ENCODE measurements at regions not wholly inside any gene's neighbourhood (a gene's known extent, or its start where the extent isn't known, plus 50 kb on each side); places are given as distances from the start of the nearest gene placed in this dataset.
"Not testable (repeated sequence)": the region's sequence is repeated elsewhere in the genome, so short reads cannot be mapped to it uniquely, and the experiment has no call there.

DNA sequence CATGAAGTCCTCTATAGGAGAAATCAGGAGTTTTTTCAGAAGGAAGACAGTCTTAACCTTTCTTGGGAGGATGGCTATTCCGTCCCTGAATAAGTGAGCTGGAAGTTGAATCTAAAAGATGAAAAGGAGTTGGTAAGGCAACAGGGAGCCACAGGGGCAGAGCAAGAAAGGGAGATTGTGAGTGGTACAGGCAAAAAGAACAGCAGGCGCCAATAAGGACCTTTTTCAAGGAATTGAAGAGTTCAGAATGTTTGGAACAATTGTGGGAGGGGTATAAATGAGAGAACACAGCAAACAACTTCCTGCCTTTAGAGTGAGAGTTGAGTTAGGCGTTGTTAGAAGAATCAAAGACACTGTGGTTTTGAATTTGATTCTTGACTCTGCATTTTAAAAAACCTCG, 1003.7 kb downstream of the EPHA7 start:
- no peak for DNase-seq (ENCODE audit: low spot score in 2 of 2)
- Histone ChIP-seq H3K27ac (no peak overlapping the region), H3K4me3 (no peak overlapping the region), H3K27me3 (no peaks in the 10 kb centered on the region), H3K36me3 (no peaks in the 10 kb centered on the region), H3K4me1 (no peaks in the 10 kb centered on the region), H3K9me3 (peaks cover under 1 to 14% of the 10 kb centered on the region in 2 donors)
- TF ChIP-seq POLR2A (IDR thresholded peaks at IDR 0.05) (no peak), POLR2AphosphoS5 (IDR thresholded peaks at IDR 0.05) (no peak)
- TF ChIP-seq, protein P1, sequence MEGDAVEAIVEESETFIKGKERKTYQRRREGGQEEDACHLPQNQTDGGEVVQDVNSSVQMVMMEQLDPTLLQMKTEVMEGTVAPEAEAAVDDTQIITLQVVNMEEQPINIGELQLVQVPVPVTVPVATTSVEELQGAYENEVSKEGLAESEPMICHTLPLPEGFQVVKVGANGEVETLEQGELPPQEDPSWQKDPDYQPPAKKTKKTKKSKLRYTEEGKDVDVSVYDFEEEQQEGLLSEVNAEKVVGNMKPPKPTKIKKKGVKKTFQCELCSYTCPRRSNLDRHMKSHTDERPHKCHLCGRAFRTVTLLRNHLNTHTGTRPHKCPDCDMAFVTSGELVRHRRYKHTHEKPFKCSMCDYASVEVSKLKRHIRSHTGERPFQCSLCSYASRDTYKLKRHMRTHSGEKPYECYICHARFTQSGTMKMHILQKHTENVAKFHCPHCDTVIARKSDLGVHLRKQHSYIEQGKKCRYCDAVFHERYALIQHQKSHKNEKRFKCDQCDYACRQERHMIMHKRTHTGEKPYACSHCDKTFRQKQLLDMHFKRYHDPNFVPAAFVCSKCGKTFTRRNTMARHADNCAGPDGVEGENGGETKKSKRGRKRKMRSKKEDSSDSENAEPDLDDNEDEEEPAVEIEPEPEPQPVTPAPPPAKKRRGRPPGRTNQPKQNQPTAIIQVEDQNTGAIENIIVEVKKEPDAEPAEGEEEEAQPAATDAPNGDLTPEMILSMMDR (IDR thresholded peaks at IDR 0.05): no peak
- intact Hi-C loops (cut with DNase I; ENCODE audit: low total_unique reads): no loop called here

DNA sequence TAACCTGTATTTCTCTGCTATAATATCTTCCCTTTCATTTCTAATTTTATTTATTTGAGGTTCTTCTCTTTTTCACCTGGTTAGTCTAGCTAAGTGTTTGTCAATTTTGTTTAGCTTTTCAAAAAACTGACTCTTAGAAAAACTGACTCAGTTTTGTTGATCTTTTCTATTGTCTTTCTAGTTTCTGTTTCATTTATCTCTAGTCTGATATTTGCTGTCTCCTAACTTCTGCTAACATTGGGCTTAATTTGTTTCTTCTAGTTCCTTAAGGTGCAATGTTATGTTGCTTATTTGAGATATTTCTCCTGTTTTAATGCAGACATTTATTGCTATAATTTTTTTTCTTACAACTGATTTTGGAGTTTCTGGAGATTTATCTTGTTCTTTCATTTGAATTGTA, 1011.0 kb downstream of the EPHA7 start:
- no peak for DNase-seq (ENCODE audit: low spot score in 2 of 2)
- Histone ChIP-seq H3K27me3 (no peaks in the 10 kb centered on the region), H3K4me3 (no peak overlapping the region), H3K27ac (no peak overlapping the region), H3K9me3 (peaks cover 0 to 23% of the 10 kb centered on the region in 2 donors), H3K36me3 (no peaks in the 10 kb centered on the region), H3K4me1 (no peaks in the 10 kb centered on the region)
- TF ChIP-seq POLR2AphosphoS5 (IDR thresholded peaks at IDR 0.05): no peak
- no peak for TF ChIP-seq POLR2A (IDR thresholded peaks at IDR 0.05)
- TF ChIP-seq, protein P1 (IDR thresholded peaks at IDR 0.05): no peak
- intact Hi-C loops (cut with DNase I; ENCODE audit: low total_unique reads): no loop called here

DNA sequence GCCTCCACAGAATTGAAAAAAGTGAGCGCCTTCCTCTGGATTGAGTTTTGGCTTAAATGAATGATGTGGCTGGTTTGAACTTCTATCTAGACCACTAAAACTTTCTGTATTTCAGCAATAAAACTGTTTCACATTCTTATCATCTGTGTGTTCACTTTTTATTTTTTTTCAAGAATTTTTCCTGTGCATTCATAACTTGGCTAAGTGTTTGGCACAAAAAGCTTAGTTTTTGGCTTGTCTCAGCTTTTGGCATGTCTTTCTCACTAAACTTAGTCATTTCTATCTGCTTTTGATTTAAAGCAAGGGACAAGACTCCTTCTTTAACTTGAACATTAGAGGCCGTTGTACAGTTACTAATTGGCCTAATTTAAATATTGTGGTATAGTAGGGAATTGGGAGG, 1015.1 kb downstream of the EPHA7 start:
- DNase-seq (ENCODE audit: low spot score in 2 of 2): no peak
- intact Hi-C loops (cut with DNase I; ENCODE audit: low total_unique reads): no loop called here
- Histone ChIP-seq H3K4me1 (no peaks in the 10 kb centered on the region), H3K4me3 (no peak overlapping the region), H3K9me3 (peaks cover 0 to 5% of the 10 kb centered on the region in 2 donors), H3K27ac (no peak overlapping the region), H3K27me3 (no peaks in the 10 kb centered on the region), H3K36me3 (no peaks in the 10 kb centered on the region)
- TF ChIP-seq POLR2AphosphoS5 (IDR thresholded peaks at IDR 0.05) (no peak), POLR2A (IDR thresholded peaks at IDR 0.05) (no peak)
- TF ChIP-seq, protein P1 (IDR thresholded peaks at IDR 0.05): no peak

DNA sequence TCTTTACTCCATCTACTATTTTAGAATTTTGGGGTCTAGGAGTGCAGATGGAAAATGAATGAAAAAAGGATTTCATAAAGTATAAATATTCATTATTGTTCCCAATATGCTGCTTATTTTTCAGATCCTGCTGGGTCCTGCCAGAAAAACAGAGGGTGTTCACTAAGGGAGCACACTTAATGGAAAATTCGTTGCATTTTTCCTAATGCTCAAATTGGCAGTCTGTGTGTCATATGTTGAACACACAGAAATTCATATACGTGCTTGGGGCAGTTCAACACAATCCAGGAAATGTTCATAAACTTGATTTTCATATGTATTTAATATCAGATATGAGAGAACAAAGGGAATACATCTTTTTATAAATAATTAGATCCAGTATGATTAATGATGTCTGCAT, 1019.4 kb downstream of the EPHA7 start:
- intact Hi-C loops (cut with DNase I; ENCODE audit: low total_unique reads): no loop called here
- no peak overlapping the region for H3K27ac ChIP-seq
- H3K27me3 ChIP-seq: no peaks in the 10 kb centered on the region
- TF ChIP-seq POLR2A (IDR thresholded peaks at IDR 0.05) (no peak), POLR2AphosphoS5 (IDR thresholded peaks at IDR 0.05) (no peak)
- TF ChIP-seq, protein P1 (IDR thresholded peaks at IDR 0.05): no peak
- no peaks in the 10 kb centered on the region for H3K4me1 ChIP-seq
- no peak overlapping the region for H3K4me3 ChIP-seq
- H3K36me3 ChIP-seq: no peaks in the 10 kb centered on the region
- H3K9me3 ChIP-seq: no peaks in the 10 kb centered on the region
- no peak for DNase-seq (ENCODE audit: low spot score in 2 of 2)

DNA sequence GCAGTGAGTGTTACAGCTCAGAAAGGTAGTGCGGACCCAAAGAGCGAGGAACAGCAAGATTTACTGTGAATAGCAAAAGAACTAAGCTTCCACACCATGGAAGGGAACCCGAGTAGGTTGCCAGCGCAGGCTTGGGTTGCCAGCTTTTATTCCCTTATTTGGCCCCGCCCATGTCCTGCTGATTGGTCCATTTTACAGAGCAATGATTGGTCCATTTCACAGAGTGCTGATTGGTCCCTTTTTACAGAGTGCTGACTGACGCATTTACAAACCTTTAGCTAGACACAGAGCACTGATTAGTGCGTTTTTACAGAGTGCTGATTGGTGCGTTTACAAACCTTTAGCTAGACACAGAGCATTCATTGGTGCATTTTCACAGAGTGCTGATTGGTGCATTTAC, 1030.7 kb downstream of the EPHA7 start:
- DNase-seq (ENCODE audit: low spot score in 2 of 2); intact Hi-C loops (cut with DNase I; ENCODE audit: low total_unique reads); H3K27me3 ChIP-seq; H3K4me1 ChIP-seq; H3K36me3 ChIP-seq; H3K9me3 ChIP-seq; H3K27ac ChIP-seq; H3K4me3 ChIP-seq: not testable (repeated sequence)

Data from breast epithelium (tissue), 4 donors.